ENCODE measurements at regions not wholly inside any gene's neighbourhood (a gene's known extent, or its start where the extent isn't known, plus 50 kb on each side); places are given as distances from the start of the nearest gene placed in this dataset.

- TF ChIP-seq CTCF (IDR thresholded peaks at IDR 0.05; ENCODE audit: low read depth, low read length) = no peak
- TF ChIP-seq POLR2A (IDR thresholded peaks at IDR 0.05; ENCODE audit: extremely low read depth, insufficient read length) = no peak
Measured at GRCh38 chr16:6549415-6549814, 783.2 kb upstream of the RBFOX1 start.
